GM19239 (cell line): ENCODE measurements at regions not wholly inside any gene's neighbourhood (a gene's known extent, or its start where the extent isn't known, plus 50 kb on each side); places are given as distances from the start of the nearest gene placed in this dataset.

Experiments
- DNase-seq: peaks from one replicate; pipeline ENCODE4 v3.0.0; 2011; ENCODE audit warnings: low spot score; ENCODE audit not compliant: insufficient read length
- FAIRE-seq: peaks from 2 replicates; lab custom pipeline; 2011; peaks lifted over from hg19 to GRCh38; lab: Jason Lieb, UNC

- DNase-seq (no peak), FAIRE-seq (peak; percentile 53)
Measured at GRCh38 chr2:213202011-213202410, 50.6 kb upstream of the IKZF2 start.

GRCh38 chr2:213205944-213206343, 54.5 kb upstream of the IKZF2 start:
- FAIRE-seq (no peak), DNase-seq (no peak)

- FAIRE-seq, result no peak
Measured at GRCh38 chr2:213213186-213213585, 61.8 kb upstream of the IKZF2 start.

DNA sequence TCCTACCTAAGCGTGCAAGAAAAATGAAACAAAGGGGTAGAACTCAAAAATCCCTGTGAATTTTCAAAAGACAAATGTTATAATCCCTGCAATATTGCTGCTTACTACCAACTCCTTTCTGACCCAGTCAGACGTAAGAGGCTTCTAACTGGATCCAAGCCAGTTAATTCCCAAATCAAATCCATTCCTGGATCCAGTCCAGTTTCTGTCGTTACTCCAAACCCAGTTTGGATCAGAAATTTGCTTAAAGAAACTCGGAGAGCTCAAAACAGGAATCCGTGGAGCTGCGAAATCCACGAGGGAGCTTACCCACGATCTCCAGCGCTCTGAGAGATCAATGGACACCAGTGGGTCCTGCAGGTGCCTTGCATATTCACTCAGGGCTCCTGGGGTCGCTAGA, 62.8 kb upstream of the IKZF2 start:
- no peak for FAIRE-seq
- no peak for DNase-seq

More at GRCh38 chr2:213213186-213213585, 61.8 kb upstream of the IKZF2 start:
- no peak for DNase-seq

- peak; percentile 70 for FAIRE-seq
Measured at GRCh38 chr2:213216461-213216860, 65.0 kb upstream of the IKZF2 start.

DNA sequence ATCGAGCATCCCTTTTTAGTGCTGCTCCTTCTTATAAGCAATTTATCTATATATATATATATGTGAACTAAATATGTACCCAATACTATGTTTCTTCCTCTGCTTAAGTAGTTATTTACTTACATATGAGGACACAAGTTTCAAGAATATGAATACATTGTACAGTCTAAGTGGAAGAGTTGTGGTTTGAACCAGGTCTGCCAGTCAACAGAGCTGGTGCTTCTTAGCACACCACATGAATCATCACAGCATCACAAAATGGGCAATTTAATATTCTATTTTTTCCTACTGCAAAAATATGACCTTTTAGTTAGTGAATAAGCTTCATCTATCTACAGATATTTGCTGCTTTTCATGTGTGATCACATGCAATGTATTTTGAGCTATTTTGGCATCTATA, 64.4 kb upstream of the SPAG16 start:
- no peak for FAIRE-seq
- no peak for DNase-seq

More at GRCh38 chr2:213216461-213216860, 65.0 kb upstream of the IKZF2 start:
- no peak for DNase-seq

DNA sequence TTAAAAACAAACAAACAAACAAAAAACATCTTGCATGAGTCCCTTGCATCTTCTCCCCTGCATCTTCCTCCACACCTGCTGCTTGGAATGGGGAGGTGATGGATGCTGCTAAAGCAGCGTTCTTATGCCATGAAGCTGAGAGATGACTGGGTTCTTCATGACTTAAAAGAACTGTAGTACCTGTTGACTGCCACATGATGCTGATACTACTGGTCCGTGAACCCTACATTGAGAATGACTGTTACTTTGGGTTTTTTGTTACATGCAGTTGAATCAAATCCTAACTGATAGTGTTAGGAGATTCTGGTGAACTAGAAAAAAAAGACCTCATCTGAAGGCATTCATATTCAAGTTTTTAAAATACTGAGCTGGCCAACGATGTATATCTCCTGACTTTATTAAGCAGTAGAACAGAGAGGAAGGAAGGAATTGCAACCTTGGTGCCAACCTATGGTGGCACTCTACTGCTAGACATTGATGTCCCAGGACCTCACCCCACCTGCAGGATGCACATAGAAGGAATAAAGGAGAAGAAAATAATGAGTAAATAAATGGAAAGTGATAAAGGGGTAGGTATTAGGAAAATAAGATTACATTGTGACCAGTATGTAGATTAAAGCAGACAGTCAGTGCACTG, 63.2 kb upstream of the SPAG16 start:
- FAIRE-seq (peak; percentile 83), DNase-seq (no peak)

- DNase-seq (no peak), FAIRE-seq (peak; percentile 54)
Measured at GRCh38 chr2:213221957-213222356, 62.3 kb upstream of the SPAG16 start.

GRCh38 chr2:213224366-213224765, 59.9 kb upstream of the SPAG16 start:
- DNase-seq, result no peak
- FAIRE-seq, result no peak

DNA sequence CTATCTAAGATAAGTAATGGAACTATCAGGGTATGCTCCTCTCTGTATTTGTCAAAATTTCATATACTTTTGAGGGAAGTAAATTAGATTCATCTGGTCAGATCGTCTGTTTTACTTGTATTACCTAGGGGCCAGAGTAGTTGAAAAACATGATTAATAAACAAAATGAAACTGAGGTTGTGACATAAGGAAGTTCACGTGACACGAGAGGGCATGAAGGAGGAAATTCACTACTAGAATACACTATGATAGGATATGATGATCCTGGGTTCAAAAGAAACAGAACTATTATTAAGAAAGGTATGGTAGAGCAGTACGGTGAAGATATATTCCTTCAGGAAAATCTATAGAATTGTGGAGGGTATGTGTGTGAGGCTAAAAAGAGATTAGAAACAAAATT, 58.4 kb upstream of the SPAG16 start:
- FAIRE-seq, result peak; percentile 56

GRCh38 chr2:213227458-213227857, 56.8 kb upstream of the SPAG16 start:
- DNase-seq (no peak), FAIRE-seq (peak; percentile 99)

More for the DNA sequence above, 58.4 kb upstream of the SPAG16 start:
- no peak for DNase-seq

GRCh38 chr2:213228638-213229037, 55.6 kb upstream of the SPAG16 start:
- FAIRE-seq (peak; percentile 4), DNase-seq (no peak)

GRCh38 chr2:213229814-213230213, 54.5 kb upstream of the SPAG16 start:
- FAIRE-seq (peak; percentile 93), DNase-seq (no peak)

GRCh38 chr2:213231966-213232365, 52.3 kb upstream of the SPAG16 start:
- peak; percentile 91 for FAIRE-seq
- no peak for DNase-seq

DNA sequence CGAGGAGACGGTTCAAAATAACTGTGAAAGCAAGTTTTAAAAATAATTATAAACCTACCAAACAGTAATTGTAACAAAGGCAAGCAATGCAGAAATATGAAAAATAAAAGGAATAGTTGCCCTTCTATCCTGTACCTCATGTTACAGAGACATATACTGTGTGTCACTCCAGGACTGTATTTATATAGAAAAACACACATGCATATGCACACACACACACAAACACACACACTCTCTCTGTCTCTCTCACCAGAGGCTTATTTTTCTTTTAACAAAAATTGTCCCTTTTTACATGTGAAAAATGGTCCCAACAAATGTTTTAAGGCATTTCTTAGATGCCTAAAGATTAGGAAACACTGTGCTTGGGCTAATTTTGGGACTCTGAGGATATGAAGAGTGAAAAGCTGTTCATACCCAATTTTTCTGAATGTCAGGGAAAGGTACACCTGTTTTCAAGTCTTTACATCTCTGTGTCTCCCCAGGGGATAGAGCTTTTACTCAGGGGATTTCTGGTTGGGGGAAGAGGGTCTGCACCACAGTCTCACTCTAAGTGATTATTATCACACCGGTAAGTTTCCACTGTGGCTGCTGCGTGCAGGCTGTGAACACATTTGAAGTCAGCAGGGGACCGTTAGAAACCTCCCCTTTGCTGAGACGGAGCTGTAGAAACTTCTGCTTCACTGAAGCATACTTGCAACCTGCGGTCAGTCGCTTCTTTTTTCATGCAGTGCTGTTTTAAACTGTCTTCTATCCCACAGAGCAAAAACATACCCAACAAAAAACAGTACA, 51.4 kb upstream of the SPAG16 start:
- DNase-seq (no peak), FAIRE-seq (peak; percentile 100)

DNA sequence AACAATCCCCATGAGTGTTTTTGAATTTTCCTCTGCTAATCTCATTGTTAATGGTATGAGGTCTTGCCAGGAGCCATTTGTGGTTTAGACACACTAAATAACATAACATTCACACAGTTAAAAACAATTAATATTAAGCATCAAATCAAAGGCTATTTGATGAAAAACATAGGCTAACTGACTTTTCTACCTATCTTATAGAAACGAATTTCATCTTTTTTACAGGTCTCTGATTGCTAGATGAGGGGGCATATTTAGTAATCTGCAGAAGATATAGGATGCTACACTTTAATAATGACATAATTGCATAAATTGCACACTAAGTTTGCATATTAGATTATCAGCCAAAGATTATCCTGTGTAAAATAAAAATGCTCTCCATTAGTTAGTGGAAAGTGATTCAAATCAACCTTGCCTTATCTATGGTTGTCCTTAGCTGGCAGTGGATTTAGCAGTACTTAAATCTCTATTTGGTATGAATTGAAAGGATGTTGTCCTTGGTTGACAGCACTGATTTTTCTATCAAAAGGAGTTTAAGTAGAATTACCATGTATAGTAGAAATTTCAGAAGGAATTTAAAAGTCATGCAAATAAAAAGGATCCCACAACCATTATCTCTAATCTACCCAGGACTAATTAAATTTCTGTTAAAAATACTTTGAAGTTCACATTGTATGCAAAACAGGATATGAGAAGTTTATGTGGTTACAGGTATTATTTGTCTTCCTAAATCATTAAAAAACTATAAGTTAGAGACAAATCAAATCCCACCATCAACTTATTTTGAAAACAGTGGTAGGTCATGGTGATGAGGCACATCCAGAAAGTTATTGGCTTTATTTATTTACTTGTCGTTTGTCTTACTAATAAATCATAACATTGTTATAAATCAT, 50.6 kb upstream of the SPAG16 start:
- DNase-seq (no peak), FAIRE-seq (no peak)
